ENCODE measurements at regions not wholly inside any gene's neighbourhood (a gene's known extent, or its start where the extent isn't known, plus 50 kb on each side); places are given as distances from the start of the nearest gene placed in this dataset.
A peak's percentile ranks its signal among the peaks of the same experiment; 100 is the strongest.

DNA sequence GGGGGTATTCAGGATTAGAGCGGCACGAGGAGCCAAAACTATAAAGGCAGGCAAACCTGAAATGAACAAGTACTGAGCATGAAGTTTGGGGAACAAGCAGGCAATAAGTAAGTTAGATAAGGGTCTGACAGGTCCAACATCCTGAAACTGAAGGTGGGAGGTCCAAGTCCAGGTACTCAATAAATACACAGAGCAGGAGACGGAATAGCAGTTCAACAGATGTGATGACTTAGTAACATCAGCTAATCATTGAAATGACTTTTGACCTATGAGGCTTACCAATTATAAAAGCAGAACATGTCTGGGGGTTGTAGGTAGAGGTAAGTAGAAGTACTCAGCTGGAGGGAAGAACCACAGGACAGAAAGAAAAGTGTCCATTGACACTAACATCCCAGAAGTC, 132.8 kb upstream of the PDZRN3 start:
- no peak for FAIRE-seq
- H3K36me3 ChIP-seq (ENCODE audit: control insufficient read depth, insufficient read depth, low read length) = no peaks in the 10 kb centered on the region
- TF ChIP-seq, protein P1, sequence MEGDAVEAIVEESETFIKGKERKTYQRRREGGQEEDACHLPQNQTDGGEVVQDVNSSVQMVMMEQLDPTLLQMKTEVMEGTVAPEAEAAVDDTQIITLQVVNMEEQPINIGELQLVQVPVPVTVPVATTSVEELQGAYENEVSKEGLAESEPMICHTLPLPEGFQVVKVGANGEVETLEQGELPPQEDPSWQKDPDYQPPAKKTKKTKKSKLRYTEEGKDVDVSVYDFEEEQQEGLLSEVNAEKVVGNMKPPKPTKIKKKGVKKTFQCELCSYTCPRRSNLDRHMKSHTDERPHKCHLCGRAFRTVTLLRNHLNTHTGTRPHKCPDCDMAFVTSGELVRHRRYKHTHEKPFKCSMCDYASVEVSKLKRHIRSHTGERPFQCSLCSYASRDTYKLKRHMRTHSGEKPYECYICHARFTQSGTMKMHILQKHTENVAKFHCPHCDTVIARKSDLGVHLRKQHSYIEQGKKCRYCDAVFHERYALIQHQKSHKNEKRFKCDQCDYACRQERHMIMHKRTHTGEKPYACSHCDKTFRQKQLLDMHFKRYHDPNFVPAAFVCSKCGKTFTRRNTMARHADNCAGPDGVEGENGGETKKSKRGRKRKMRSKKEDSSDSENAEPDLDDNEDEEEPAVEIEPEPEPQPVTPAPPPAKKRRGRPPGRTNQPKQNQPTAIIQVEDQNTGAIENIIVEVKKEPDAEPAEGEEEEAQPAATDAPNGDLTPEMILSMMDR (IDR thresholded peaks at IDR 0.05; ENCODE audit: insufficient read depth, low read length, severe bottlenecking) = no peak
- no peaks in the 10 kb centered on the region for H3K27me3 ChIP-seq (ENCODE audit: control insufficient read depth, insufficient read depth, low read length)
- no peak for DNase-seq (ENCODE audit: low read depth)
- H3K4me3 ChIP-seq (ENCODE audit: low read depth, low read length) = no peak overlapping the region

DNA sequence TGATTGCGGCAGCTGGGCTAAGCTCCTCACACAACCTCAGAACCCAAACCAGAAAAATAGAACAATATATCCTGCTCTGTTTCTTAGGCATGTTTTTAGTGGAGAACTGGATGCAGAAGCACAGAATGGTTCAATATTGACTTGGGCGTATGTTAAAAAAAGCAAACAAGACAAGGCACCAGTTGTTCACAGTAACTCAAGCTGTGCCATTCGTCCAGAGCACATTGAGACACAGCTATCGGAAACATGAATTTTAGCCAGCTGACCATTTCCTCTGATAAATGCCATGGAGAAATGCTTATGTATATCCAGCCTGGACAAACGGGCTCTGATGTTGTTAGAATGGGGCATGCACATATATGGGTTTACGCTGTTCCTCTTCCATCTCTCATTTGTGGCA, 129.2 kb upstream of the PDZRN3 start:
- Histone ChIP-seq H3K36me3 (ENCODE audit: control insufficient read depth, insufficient read depth, low read length) (no peaks in the 10 kb centered on the region), H3K27me3 (ENCODE audit: control insufficient read depth, insufficient read depth, low read length) (no peaks in the 10 kb centered on the region), H3K4me3 (ENCODE audit: low read depth, low read length) (no peak overlapping the region)
- FAIRE-seq = no peak
- no peak for DNase-seq (ENCODE audit: low read depth)
- TF ChIP-seq, protein P1 (IDR thresholded peaks at IDR 0.05; ENCODE audit: insufficient read depth, low read length, severe bottlenecking) = no peak

DNA sequence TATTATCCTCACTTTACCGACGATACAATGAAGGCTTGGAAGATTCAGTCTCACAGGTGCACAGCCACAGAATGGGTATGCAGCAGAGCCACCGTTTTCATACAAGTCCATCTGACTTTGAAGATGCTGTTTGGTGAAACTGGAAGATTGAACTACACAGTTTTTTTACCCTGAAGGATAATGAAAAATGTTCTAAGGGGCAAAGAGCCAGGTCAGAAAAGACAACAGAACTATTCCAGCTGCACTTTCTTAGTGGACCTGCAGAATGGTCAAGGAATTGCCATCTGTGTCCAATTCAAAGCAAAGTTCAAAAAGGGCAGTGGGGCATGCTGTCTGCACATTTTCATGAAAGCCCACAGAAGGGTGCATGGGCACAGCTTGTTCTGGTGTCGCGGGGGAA, 127.6 kb upstream of the PDZRN3 start:
- Histone ChIP-seq H3K4me3 (ENCODE audit: low read depth, low read length) (no peak overlapping the region), H3K36me3 (ENCODE audit: control insufficient read depth, insufficient read depth, low read length) (no peaks in the 10 kb centered on the region), H3K27me3 (ENCODE audit: control insufficient read depth, insufficient read depth, low read length) (no peaks in the 10 kb centered on the region)
- TF ChIP-seq, protein P1 (IDR thresholded peaks at IDR 0.05; ENCODE audit: insufficient read depth, low read length, severe bottlenecking) = no peak
- DNase-seq (ENCODE audit: low read depth) (no peak), FAIRE-seq (no peak)

DNA sequence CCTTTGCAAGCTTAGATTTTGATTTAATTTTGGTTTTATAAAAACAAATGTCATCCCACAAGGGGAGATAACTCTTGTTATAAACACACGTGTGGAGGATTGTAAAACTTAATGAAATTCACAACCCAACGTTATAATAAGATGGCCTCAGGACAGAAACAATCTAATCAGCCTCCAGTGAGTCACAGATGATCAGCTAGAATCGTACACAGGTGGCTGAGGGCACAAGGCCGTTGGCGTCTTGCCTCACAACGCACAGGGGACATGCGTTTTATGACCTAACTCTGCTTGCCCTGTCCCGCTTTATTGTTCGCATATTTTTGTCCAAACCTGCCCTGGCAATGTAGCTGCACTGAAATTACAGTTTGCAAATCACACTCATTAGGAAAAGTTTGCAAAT, 121.9 kb upstream of the PDZRN3 start:
- Histone ChIP-seq H3K4me3 (ENCODE audit: low read depth, low read length) (no peak overlapping the region), H3K27me3 (ENCODE audit: control insufficient read depth, insufficient read depth, low read length) (no peaks in the 10 kb centered on the region), H3K36me3 (ENCODE audit: control insufficient read depth, insufficient read depth, low read length) (no peaks in the 10 kb centered on the region)
- peak; percentile 68 for DNase-seq (ENCODE audit: low read depth)
- peak; percentile 52 for FAIRE-seq
- TF ChIP-seq, protein P1 (IDR thresholded peaks at IDR 0.05; ENCODE audit: insufficient read depth, low read length, severe bottlenecking) = no peak

DNA sequence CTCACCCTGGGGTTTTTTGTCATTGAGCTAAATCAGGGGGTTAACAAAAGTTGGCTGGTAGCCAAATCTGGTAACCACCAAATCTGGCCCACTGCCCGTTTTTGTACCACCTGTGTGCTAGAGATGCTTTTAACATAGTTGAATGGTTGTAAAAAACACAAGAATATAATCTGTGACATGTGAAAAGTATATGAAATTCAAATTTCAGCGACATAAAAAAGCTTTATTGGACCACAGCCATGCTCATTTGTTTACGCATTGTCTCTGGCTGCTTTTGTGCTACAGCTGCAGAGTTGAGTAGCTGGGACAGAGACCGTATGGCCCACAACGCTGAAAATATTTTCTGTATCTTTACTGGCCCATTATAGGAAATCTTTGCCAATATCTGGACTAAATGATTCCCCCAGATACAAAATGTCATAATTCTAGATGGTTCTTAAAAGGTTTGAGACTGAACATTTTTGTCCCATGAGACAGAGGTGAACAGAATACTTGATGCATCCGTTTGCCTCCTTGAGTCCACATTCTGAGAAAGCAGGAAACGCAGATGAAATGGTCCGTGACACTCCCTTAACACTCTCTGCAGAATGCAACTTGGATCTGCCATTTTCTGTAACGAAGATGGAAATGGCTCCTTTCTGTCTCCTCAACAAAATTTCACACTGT, 120.9 kb upstream of the PDZRN3 start:
- no peak overlapping the region for H3K4me3 ChIP-seq (ENCODE audit: low read depth, low read length)
- FAIRE-seq = no peak

More for the DNA sequence above, 120.9 kb upstream of the PDZRN3 start:
- DNase-seq (ENCODE audit: low read depth) = no peak
- no peaks in the 10 kb centered on the region for H3K27me3 ChIP-seq (ENCODE audit: control insufficient read depth, insufficient read depth, low read length)
- no peaks in the 10 kb centered on the region for H3K36me3 ChIP-seq (ENCODE audit: control insufficient read depth, insufficient read depth, low read length)
- TF ChIP-seq, protein P1 (IDR thresholded peaks at IDR 0.05; ENCODE audit: insufficient read depth, low read length, severe bottlenecking) = no peak
